ENCODE measurements at regions not wholly inside any gene's neighbourhood (a gene's known extent, or its start where the extent isn't known, plus 50 kb on each side); places are given as distances from the start of the nearest gene placed in this dataset.
A peak's percentile ranks its signal among the peaks of the same experiment; 100 is the strongest.
"Not testable (repeated sequence)": the region's sequence is repeated elsewhere in the genome, so short reads cannot be mapped to it uniquely, and the experiment has no call there.

DNA sequence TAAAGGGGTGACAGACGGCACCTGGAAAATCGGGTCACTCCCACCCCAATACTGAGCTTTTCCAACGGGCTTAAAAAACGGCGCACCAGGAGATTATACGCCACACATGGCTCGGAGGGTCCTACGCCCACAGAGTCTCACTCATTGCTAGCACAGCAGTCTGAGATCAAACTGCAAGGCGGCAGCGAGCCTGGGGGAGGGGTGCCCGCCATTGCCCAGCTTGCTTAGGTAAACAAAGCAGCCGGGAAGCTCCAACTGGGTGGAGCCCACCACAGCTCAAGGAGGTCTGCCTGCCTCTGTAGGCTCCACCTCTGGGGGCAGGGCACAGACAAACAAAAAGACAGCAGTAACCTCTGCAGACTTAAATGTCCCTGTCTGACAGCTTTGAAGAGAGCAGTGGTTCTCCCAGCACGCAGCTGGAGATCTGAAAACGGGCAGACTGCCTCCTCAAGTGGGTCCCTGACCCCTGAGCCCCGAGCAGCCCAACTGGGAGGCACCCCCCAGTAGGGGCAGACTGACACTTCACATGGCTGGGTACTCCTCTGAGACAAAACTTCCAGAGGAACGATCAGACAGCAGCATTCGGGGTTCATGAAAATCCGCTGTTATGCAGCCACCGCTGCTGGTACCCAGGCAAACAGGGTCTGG, 162.8 kb upstream of the GJE1 start:
- DNase-seq (ENCODE audit: low read depth) = not testable (repeated sequence)

DNA sequence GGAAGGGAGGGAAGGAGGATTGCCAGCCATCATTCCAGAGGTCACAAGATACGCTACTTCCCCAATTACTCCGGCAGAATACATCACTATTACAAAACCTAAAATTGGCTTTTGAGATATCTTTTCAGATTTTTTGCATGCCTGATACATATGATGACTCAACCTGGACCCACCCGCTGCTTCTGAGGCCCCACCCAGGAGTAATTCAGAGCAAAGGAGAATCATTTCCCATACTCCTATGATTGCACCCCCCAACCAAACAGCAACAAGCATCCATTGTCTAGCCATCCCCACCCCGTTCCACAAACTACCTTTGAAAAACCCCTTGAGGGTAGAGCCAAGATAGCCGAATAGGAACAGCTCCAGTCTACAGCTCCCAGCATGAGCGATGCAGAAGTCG, 163.5 kb upstream of the GJE1 start:
- DNase-seq (ENCODE audit: low read depth) = no peak

DNA sequence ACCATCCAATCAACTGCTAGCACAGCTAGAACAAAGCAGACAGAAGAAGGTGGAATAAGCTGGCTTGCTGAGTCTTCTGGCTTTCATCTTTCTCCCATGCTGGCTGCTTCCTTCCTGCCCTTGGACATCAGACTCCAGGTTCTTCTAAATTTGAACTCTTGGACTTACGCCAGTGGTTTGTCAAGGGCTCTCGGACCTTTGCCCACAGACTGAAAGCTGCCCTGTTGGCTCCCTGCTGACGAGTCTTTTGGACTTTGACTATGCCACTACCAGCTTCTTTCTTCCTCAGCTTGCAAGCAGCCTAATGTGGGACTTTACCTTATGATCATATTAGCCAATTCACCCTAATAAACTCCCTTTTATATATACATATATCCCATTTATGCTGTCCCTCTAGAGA, 164.1 kb upstream of the GJE1 start:
- DNase-seq (ENCODE audit: low read depth) = no peak

DNA sequence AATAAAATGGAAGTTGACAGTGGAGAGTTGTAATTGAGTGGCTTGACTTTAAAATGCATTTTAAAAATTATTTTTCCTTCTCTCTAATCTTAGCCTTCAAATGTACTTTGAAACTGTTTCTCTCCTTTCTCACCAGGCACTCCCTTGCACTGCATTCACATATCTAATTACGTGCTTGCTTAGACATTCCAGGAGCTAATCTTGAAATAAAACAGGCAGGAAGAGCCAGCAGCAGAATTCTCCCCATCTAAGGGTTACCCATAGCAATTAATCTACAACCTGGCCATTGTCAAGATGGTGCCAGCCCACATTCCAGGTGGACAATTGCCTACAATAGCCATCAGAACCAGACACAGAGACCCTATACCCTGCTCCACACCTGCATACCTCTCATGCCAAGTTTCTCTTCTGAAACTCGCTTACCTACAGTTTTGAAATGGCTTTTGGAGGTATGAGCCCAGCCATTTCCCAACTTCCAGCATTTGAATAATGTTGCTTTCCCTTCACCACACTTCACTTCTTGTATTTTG, 167.6 kb upstream of the GJE1 start:
- DNase-seq (ENCODE audit: low read depth) = no peak

DNA sequence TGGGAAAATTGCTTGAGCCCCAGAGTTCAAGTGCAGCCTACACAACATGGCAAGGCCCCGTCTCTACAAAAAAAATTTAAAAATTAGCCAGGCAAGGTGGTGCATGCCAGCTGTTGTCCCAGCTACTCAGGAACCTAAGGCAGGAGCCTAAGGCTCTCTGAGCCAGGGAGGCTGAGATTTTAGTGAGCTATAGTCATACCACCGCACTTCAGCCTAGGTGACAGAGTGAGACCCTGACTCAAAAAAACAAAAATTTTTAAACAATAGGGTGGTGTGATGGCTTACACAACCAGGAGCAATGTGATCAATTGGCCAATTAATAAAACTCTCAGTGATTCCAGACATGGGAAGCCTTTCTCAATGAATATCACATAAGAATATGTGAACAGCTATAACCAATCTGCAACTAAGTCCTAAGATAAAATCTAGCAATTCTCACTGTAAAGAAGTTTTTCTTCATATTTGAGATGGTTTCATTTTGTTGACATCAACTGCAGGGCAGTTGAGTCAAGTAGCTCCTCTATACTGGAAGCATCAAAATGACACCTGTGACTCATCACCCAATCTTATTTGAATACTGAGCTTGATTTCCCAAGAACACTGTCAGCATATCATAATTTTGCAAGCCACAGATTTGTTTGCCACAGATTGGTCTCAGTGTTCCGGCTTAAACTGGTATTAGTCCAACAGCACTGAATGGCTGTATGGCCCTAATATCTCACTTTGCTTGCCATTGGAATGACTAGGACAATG, 169.0 kb upstream of the GJE1 start:
- DNase-seq (ENCODE audit: low read depth) = peak; percentile 10

DNA sequence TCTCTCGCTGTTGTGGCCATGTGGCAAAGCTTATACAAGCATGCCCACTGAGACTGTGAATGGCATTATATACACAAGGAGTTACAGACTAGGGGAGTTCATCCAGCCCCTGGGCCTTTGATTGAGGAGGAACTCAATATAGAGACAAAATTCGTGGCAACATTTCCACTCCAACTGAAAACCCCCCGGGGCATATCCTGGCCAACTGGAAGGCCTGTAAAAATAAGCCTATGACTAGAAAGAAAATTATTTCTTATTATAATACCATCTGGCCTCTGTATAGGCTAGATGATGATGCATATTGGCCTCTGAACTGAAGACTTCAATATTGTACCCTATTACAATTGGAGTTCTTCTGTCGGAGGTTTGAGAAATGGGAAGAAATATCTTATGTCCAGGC, 175.5 kb upstream of the GJE1 start:
- DNase-seq (ENCODE audit: low read depth) = peak; percentile 50

DNA sequence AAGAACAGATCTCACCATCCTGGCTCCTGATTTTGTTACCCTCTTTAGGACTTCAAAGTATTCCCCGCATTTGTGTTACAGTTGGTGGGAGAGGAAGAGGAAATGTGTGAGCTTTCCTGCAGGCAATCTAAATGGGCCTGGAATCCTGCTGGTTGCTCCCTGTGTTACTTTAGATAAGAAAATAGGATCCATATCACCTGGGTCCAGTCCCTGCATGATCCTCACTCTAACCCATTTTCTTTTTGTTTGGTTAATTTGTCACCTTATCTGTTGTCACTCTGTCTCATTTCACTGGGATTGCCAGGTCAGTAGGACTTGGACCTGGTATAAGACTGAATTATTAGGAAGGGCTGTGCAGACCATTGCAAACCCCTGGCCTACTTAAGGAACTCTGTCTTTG, 175.9 kb upstream of the GJE1 start:
- DNase-seq (ENCODE audit: low read depth) = peak; percentile 1

DNA sequence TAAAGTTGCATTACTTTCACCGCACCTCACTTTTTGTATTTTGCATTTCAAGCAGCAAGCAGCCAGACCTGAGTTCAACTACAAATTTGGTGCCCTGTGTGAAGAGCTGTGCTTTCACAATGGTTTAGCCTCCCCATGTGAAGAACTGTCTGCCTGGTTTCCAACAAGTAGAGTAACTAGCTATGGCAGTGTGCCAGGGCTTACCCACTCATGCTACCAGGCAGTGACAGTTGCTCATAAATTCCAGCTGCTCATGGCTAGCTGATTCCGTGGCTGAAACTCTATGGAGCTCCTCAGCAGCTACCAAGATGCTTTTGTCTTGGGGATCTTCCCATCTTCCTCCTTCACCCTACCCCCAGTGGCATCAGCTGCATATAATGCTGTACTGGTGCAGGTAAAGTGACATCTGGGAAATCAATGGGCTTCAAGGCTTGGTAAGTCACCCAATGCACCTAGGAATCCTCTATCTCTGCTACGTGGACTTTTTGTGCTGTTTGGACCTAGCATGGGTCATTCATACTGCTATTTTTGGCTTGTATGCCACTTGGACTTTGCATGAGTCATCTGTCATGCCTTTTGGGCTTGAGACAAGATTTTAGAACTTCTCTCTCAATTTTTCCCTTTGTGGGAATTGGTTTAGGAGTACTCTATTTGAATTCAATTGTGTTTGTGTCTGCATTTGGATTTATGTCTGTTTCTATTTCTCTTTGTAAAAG, 176.5 kb upstream of the GJE1 start:
- peak; percentile 70 for DNase-seq (ENCODE audit: low read depth)

DNA sequence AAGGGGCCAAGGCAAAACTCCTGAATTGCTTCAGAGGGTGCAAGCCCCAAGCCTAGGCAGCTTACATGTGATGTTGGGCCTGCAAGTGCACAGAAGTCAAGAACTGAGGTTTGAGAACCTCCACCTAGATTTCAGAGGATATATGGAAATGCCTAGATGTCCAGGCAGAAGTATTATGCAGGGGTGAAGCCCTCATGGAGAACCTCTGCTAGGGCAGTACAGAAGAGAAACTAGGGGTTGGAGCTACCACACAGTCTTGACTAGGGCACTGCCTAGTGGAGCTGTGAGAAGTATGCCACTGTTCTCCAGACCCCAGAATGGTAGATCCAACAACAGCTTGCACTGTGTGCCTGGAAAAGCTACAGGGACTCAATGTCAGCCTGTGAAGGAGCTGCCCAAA, 179.7 kb upstream of the GJE1 start:
- no peak for DNase-seq (ENCODE audit: low read depth)

DNA sequence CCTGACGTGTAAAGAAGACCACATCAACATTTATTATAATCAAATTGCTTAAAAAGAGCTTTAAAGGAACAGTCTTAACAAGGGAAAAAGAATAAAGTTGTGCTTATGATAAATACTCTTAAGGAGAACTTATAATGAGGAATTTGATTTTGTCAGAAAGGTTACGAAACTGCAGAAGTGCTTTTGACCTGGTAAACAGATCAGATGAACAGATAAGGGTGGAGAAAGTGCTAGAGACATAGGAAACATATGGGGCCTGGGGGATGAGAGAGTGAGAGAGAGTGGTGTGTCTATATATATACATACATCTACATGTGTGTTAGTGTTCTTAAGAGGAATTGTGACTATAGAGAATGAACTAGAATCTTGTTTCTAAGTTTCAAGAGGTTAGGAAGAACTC, 186.2 kb upstream of the GJE1 start:
- no peak for DNase-seq (ENCODE audit: low read depth)

DNA sequence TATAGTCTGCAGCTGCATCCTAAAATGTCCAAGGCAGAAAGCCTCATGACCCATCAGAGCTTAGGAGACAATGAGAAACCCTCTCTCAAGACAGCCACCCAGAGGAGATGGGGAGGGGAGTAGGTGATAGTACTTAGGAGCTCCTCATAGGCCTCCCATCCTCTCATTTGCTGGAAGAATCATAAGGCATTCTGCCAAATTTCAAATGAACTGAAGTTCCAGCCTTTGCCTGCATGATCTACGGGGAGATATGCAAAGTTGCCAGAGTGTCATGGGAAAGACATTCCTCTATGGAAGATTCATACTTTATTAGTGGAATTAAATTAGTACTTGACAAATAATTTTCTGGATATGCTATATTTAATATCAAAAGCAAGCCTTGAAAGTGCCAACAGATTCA, 194.1 kb upstream of the GJE1 start:
- no peak for DNase-seq (ENCODE audit: low read depth)

DNA sequence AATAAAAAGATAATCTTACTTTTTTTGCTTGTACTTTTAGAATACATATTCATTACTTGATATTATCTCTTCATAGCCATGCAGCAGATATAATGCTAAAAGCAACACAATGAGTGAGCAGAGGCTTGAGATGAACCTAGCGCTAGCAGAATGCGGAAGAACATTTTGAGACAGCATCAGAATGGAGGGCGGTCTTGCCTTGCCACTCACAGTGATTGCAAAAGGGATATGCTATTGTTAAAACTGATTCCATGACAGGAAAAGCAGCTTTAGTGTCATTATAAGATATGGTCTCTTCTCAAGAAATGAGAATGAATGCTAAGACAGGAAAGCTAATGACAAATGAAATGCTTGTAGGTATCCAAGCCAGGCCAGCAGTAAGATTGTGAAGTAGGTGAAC, 200.0 kb upstream of the GJE1 start:
- no peak for DNase-seq (ENCODE audit: low read depth)

DNA sequence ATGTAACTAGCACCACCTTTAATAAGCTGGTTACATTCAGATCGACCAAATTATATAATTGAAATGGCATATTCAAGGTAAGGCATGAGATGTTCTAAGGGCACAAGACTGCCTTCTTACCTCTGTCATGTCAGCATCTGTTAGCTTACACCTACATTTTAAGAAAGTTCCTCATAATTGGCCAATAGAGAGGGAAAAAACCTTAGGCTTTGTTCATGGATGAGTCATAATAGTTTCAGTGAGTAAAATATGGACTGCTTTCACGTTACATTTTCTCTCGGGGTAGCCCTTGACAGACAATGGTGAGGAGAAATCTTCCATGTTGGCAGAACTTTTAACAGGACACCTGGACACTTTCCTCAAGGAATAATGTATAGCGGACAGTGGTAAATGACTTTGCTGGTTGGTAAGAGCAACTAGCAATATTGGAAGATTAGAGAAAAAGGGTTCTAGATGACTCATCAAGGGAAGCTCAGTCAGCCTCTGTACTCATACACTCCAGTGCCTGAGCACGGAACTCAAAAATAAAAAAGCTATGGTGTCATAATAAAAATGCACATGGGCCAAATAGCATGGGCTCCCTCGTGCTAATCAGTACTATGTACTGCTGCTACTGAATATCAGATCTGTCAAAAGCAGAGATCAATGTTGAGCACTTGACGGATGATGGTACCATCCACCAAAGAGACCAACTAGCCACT, 206.4 kb upstream of the GJE1 start:
- DNase-seq (ENCODE audit: low read depth) = not testable (repeated sequence)

DNA sequence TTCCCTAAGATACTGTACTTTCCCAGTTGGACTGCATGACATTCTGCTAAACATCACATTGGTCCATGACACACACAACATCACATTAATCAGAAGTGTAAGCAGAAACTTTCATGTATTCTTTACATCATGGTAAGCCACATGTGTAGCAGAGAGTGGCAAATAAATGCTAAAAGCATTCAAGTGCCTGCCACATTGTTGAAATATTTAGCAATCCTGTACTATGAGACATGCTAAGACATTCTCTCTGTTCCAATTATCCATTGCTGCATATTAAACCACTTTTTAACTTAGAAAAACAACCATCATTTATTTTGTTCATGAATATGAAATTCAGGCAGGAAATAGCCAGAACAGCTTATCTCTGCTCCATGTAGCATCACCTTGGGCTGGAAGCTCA, 207.7 kb upstream of the GJE1 start:
- peak; percentile 52 for DNase-seq (ENCODE audit: low read depth)

DNA sequence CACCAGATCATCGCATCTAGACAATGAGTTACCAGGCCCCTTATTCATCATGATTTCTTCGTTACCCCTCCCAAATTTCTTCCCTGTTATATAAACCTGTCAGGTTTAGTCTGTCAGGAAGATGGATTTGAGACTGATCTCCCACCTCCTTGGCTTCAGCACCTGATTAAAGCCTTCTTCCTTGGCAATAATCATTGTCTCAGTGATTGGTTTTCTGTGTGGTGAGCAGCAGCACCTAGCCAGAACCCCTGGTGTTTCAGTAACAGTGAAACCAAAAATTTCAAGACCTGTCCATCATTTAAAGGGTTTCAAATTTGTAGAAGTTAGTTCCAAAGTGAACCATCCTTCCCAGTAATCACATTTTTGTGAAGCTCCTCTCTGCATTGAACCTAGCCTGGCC, 209.8 kb upstream of the GJE1 start:
- DNase-seq (ENCODE audit: low read depth) = no peak

DNA sequence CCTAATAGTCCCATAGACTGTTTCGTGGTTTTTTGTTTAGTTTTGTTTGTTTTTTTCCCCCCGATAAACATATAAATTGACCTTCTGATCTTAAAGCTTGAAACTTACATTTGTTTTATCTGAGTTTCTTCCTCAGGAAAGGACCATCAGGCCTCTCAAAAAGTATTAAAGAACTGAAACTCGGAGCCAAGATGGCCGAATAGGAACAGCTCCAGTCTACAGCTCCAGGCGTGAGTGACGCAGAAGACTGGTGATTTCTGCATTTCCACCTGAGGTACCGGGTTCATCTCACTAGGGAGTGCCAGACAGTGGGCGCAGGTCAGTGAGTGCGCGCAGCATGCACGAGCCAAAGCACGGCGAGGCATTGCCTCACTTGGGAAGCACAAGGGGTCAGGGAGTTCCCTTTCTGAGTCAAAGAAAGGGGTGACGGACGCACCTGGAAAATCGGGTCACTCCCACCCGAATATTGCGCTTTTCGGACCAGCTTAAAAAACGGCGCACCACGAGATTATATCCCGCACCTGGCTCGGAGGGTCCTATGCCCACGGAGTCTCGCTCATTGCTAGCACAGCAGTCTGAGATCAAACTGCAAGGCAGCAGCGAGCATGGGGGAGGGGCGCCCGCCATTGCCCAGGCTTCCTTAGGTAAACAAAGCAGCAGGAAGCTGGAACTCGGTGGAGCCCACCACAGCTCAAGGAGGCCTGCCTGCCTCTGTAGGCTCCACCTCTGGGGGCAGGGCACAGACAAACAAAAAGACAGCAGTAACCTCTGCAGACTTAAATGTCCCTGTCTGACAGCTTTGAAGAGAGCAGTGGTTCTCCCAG, 215.8 kb upstream of the GJE1 start:
- not testable (repeated sequence) for DNase-seq (ENCODE audit: low read depth)

DNA sequence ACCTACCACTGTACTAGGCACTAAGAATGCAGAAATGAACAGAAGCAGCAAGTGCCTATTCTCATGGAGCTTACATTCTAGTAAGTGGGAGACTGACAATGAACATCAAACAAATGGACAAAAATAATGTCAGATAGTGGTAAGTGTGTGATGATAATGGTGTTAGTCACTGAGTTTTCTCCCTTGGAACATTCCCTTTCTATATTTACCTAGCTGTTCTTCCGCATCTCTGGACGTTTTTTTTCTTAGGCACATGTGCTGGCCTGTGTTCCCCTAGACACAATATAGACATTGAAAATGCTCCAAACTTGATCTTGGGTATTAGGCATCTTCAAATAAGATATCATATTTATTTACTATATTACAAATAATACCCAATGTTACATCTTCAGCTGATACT, 218.1 kb upstream of the GJE1 start:
- DNase-seq (ENCODE audit: low read depth) = no peak

DNA sequence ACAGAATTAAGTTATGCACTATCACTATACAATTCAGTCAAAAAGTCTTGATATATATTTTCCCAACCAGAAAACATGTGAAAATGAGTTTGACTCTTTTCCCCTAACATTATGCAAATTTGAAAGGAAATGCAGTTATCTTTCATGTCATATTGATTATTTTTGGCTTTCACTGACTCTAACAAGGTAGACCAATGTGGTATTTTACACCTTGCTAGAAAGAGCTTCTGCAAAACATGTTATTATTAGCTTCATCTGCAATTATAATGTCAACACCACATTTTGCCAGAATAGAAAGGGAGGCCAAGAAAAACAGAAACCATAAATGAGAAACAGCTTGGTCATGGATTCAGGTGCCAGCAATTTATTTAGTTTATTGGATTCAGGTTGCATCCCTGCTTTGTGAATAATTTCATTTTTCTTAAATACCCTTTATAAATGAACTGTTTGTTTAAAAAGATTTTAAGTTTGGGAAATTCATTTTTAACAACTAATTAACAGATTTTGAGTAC, 226.1 kb upstream of the GJE1 start:
- no peak for DNase-seq (ENCODE audit: low read depth)

DNA sequence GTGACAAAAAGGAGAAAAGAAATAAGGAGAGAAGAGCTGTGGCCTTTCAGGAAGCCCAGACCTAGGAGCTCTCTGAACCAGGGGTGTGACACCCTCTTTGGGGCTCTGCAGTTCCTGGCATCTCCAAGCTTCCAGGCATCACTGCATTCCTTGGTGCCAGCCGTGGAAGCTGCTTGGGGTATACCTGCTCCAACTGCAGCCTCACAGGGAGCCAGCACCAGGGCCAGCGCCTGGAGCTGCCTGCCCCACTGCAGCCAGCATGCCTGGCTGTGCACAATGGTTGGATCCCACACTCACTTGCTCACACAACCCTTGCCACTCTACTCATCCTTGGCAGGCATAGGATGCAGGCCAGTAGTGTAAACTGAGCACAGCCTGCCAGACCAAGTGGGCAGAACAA, 242.1 kb upstream of the GJE1 start:
- no peak for DNase-seq (ENCODE audit: low read depth)

DNA sequence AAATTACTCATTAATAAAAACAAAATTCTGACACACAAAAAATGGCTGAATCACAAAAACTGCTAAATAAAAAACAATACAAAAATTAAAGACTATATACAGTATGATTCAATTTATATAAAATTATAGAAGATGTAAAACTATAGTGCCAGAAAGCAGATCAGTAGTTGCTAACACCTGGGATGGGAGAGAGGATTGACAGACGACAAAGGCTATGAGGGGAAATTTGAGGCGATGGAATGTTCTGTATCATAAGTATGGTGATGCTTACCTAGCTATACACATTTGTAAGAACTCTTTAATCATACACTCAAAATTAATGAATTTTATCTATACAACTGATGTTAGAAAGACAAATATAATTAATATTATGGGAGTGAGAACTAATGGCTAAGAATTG, 247.9 kb upstream of the GJE1 start:
- no peak for DNase-seq (ENCODE audit: low read depth)

DNA sequence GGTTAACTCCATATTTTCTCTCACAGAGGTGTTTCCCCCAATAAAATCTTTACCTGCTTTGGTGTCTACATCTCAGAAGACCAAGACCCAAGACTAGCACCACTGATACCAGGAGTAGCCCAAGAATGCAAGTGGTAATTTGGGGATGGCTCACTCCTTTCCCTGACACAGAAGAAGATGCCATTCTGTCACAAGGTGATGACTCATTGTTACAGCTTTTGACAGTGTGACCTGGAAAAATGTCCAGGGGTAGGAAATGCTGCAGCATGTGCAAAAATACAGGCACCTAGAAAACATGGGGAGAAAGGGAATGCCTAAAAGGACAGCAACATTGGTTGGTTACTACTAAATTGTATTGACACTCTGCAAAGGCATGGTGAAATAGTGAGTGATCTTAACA, 254.0 kb upstream of the GJE1 start:
- no peak for DNase-seq (ENCODE audit: low read depth)

Measured in EH (cell line).